Activated naive CD4-positive, alpha-beta T cell treated with anti-CD3 and anti-CD28 coated beads, Interleukin-2, amount 50 U/mL, for 24 hours (primary cell): ENCODE measurements at regions not wholly inside any gene's neighbourhood (a gene's known extent, or its start where the extent isn't known, plus 50 kb on each side); places are given as distances from the start of the nearest gene placed in this dataset.
"Not testable (repeated sequence)": the region's sequence is repeated elsewhere in the genome, so short reads cannot be mapped to it uniquely, and the experiment has no call there.

Experiments
- H3K27ac Mint-ChIP-seq: one replicate; pipeline ENCODE4 v1.8.0; 2021; ENCODE audit warnings: mild to moderate bottlenecking, mixed read lengths
- H3K27me3 Mint-ChIP-seq: one replicate; pipeline ENCODE4 v1.8.0; 2021; ENCODE audit warnings: mixed read lengths
- H3K36me3 Mint-ChIP-seq: one replicate; pipeline ENCODE4 v1.8.0; 2021; ENCODE audit warnings: mixed read lengths
- H3K4me1 Mint-ChIP-seq: one replicate; pipeline ENCODE4 v1.8.0; 2021; ENCODE audit warnings: mixed read lengths
- H3K4me3 Mint-ChIP-seq: one replicate; pipeline ENCODE4 v1.8.0; 2021; ENCODE audit warnings: mild to moderate bottlenecking, mixed read lengths
- H3K9me3 Mint-ChIP-seq: one replicate; pipeline ENCODE4 v1.8.0; 2021; ENCODE audit warnings: mixed read lengths

- no peak overlapping the region for H3K27ac Mint-ChIP-seq
- H3K9me3 Mint-ChIP-seq, result no peaks in the 10 kb centered on the region
Measured at GRCh38 chr13:111664696-111665095, 344.3 kb downstream of the TEX29 start.

GRCh38 chr13:111665691-111666095 lies 345.3 kb downstream of the TEX29 start:
- Mint-ChIP-seq H3K27ac (no peak overlapping the region), H3K36me3 (no peaks in the 10 kb centered on the region), H3K27me3 (peaks cover 6% of the 10 kb centered on the region), H3K4me3 (no peak overlapping the region), H3K4me1 (no peaks in the 10 kb centered on the region), H3K9me3 (no peaks in the 10 kb centered on the region)

More at GRCh38 chr13:111664696-111665095, 344.3 kb downstream of the TEX29 start:
- H3K4me1 Mint-ChIP-seq, result no peaks in the 10 kb centered on the region
- H3K36me3 Mint-ChIP-seq, result no peaks in the 10 kb centered on the region
- no peak overlapping the region for H3K4me3 Mint-ChIP-seq
- H3K27me3 Mint-ChIP-seq, result peaks cover 6% of the 10 kb centered on the region

GRCh38 chr13:111666164-111666776 lies 345.8 kb downstream of the TEX29 start:
- no peaks in the 10 kb centered on the region for H3K9me3 Mint-ChIP-seq
- peaks cover 6% of the 10 kb centered on the region for H3K27me3 Mint-ChIP-seq
- no peak overlapping the region for H3K4me3 Mint-ChIP-seq
- no peak overlapping the region for H3K27ac Mint-ChIP-seq
- H3K36me3 Mint-ChIP-seq, result no peaks in the 10 kb centered on the region
- H3K4me1 Mint-ChIP-seq, result no peaks in the 10 kb centered on the region

- peaks cover 6% of the 10 kb centered on the region for H3K27me3 Mint-ChIP-seq
- H3K9me3 Mint-ChIP-seq, result no peaks in the 10 kb centered on the region
- no peak overlapping the region for H3K27ac Mint-ChIP-seq
- no peak overlapping the region for H3K4me3 Mint-ChIP-seq
- no peaks in the 10 kb centered on the region for H3K4me1 Mint-ChIP-seq
- H3K36me3 Mint-ChIP-seq, result no peaks in the 10 kb centered on the region
Measured at GRCh38 chr13:111667757-111668156, 347.3 kb downstream of the TEX29 start.

GRCh38 chr13:111668451-111668850 lies 348.0 kb downstream of the TEX29 start:
- Mint-ChIP-seq H3K27me3 (peaks cover 3% of the 10 kb centered on the region), H3K9me3 (no peaks in the 10 kb centered on the region), H3K36me3 (no peaks in the 10 kb centered on the region), H3K4me1 (no peaks in the 10 kb centered on the region), H3K27ac (no peak overlapping the region), H3K4me3 (no peak overlapping the region)

GRCh38 chr13:111672198-111672597 lies 351.8 kb downstream of the TEX29 start:
- H3K4me1 Mint-ChIP-seq, H3K9me3 Mint-ChIP-seq, H3K36me3 Mint-ChIP-seq, H3K27me3 Mint-ChIP-seq, H3K4me3 Mint-ChIP-seq, H3K27ac Mint-ChIP-seq: not testable (repeated sequence)

GRCh38 chr13:111678120-111678882 lies 357.9 kb downstream of the TEX29 start:
- H3K36me3 Mint-ChIP-seq, H3K27ac Mint-ChIP-seq, H3K4me3 Mint-ChIP-seq, H3K27me3 Mint-ChIP-seq, H3K4me1 Mint-ChIP-seq, H3K9me3 Mint-ChIP-seq: not testable (repeated sequence)

- not testable (repeated sequence) for H3K36me3 Mint-ChIP-seq, H3K4me3 Mint-ChIP-seq, H3K9me3 Mint-ChIP-seq, H3K27ac Mint-ChIP-seq, H3K27me3 Mint-ChIP-seq, H3K4me1 Mint-ChIP-seq
Measured at GRCh38 chr13:111679645-111680044, 359.2 kb downstream of the TEX29 start.

- not testable (repeated sequence) for H3K9me3 Mint-ChIP-seq, H3K36me3 Mint-ChIP-seq, H3K27me3 Mint-ChIP-seq, H3K27ac Mint-ChIP-seq, H3K4me3 Mint-ChIP-seq, H3K4me1 Mint-ChIP-seq
Measured at GRCh38 chr13:111680100-111680499, 359.7 kb downstream of the TEX29 start.

GRCh38 chr13:111692028-111692427 lies 371.6 kb downstream of the TEX29 start:
- H3K36me3 Mint-ChIP-seq, H3K4me1 Mint-ChIP-seq, H3K27ac Mint-ChIP-seq, H3K27me3 Mint-ChIP-seq, H3K9me3 Mint-ChIP-seq, H3K4me3 Mint-ChIP-seq: not testable (repeated sequence)

GRCh38 chr13:111696121-111696520 lies 370.8 kb upstream of the SOX1 start:
- H3K9me3 Mint-ChIP-seq, H3K36me3 Mint-ChIP-seq, H3K4me1 Mint-ChIP-seq, H3K27me3 Mint-ChIP-seq, H3K4me3 Mint-ChIP-seq, H3K27ac Mint-ChIP-seq: not testable (repeated sequence)

GRCh38 chr13:111702059-111702458 lies 364.9 kb upstream of the SOX1 start:
- H3K4me3 Mint-ChIP-seq, H3K36me3 Mint-ChIP-seq, H3K27me3 Mint-ChIP-seq, H3K4me1 Mint-ChIP-seq, H3K27ac Mint-ChIP-seq, H3K9me3 Mint-ChIP-seq: not testable (repeated sequence)
